Ishikawa (cell line): ENCODE measurements at regions not wholly inside any gene's neighbourhood (a gene's known extent, or its start where the extent isn't known, plus 50 kb on each side); places are given as distances from the start of the nearest gene placed in this dataset.

ENCODE experiments used
- CEBPB ChIP-seq: IDR thresholded peaks from 2 replicates; pipeline ENCODE4 v1.6.1; 2012
- CREB1 ChIP-seq: IDR thresholded peaks from 2 replicates; pipeline ENCODE4 v1.6.1; 2012; ENCODE audit warnings: low read depth
- EGR1 ChIP-seq: IDR thresholded peaks from 2 replicates; pipeline ENCODE4 v1.6.1; 2012
- EP300 ChIP-seq: IDR thresholded peaks from 2 replicates; pipeline ENCODE4 v1.6.1; 2012; ENCODE audit warnings: borderline replicate concordance
- FOXM1 ChIP-seq: IDR thresholded peaks from 2 replicates; pipeline ENCODE4 v1.6.1; 2012; ENCODE audit warnings: low read depth, borderline replicate concordance
- MAX ChIP-seq: IDR thresholded peaks from 2 replicates; pipeline ENCODE4 v1.6.1; 2012
- NFIC ChIP-seq: IDR thresholded peaks from 2 replicates; pipeline ENCODE4 v1.6.1; 2012
- RAD21 ChIP-seq: IDR thresholded peaks from 2 replicates; pipeline ENCODE4 v1.6.1; 2012; ENCODE audit warnings: low read depth
- REST ChIP-seq: IDR thresholded peaks from 2 replicates; pipeline ENCODE4 v1.6.1; 2012; ENCODE audit warnings: low read depth, mild to moderate bottlenecking
- TAF1 ChIP-seq: IDR thresholded peaks from 2 replicates; pipeline ENCODE4 v1.6.1; 2012; ENCODE audit warnings: low read depth, mild to moderate bottlenecking
- TCF12 ChIP-seq: IDR thresholded peaks from 2 replicates; pipeline ENCODE4 v1.6.1; 2012; ENCODE audit warnings: low read depth
- TEAD4 ChIP-seq: IDR thresholded peaks from 2 replicates; pipeline ENCODE4 v1.6.1; 2012
- USF1 ChIP-seq: IDR thresholded peaks from 2 replicates; pipeline ENCODE4 v1.6.1; 2012
- YY1 ChIP-seq: IDR thresholded peaks from 2 replicates; pipeline ENCODE4 v1.6.1; 2012; ENCODE audit warnings: low read depth
- ZBTB7A ChIP-seq: IDR thresholded peaks from 2 replicates; pipeline ENCODE4 v1.6.1; 2012; ENCODE audit warnings: low read depth

GRCh38 chr21:32947736-32948135, 78.0 kb upstream of the OLIG2 start:
- TF ChIP-seq CREB1 (no peak), REST (no peak), USF1 (no peak), EGR1 (no peak), ZBTB7A (no peak), RAD21 (no peak), EP300 (no peak), YY1 (no peak)

- no peak for TF ChIP-seq REST
- no peak for TF ChIP-seq NFIC
- TF ChIP-seq TEAD4: no peak
- TF ChIP-seq TAF1: no peak
- no peak for TF ChIP-seq CEBPB
- no peak for TF ChIP-seq USF1
- no peak for TF ChIP-seq FOXM1
- no peak for TF ChIP-seq TCF12
These were observed 76.0 kb upstream of the OLIG2 start for GRCh38 chr21:32949701-32950100.

GRCh38 chr21:32951041-32951440, 74.7 kb upstream of the OLIG2 start:
- TF ChIP-seq TEAD4 (no peak), YY1 (no peak), ZBTB7A (no peak)

GRCh38 chr21:32954353-32954752, 71.4 kb upstream of the OLIG2 start:
- TF ChIP-seq TCF12 (no peak), EGR1 (no peak), YY1 (no peak), EP300 (no peak), FOXM1 (no peak), USF1 (no peak), REST (no peak), NFIC (no peak), TEAD4 (no peak), TAF1 (no peak), RAD21 (no peak)

- TF ChIP-seq RAD21 (no peak), CREB1 (no peak), FOXM1 (no peak), CEBPB (no peak), TAF1 (no peak), NFIC (no peak), EP300 (no peak), REST (no peak), YY1 (no peak), MAX (no peak), ZBTB7A (no peak), TCF12 (no peak), EGR1 (no peak), USF1 (no peak), TEAD4 (no peak)
These were observed 70.2 kb upstream of the OLIG2 start for GRCh38 chr21:32955311-32956060.
